Adrenal gland (tissue), 9 donors: ENCODE measurements at regions not wholly inside any gene's neighbourhood (a gene's known extent, or its start where the extent isn't known, plus 50 kb on each side); places are given as distances from the start of the nearest gene placed in this dataset.
A peak's percentile ranks its signal among the peaks of the same experiment; 100 is the strongest.

Source experiments
- DNase-seq, 7 donors: peaks; one replicate each; pipeline ENCODE4 v3.0.0-alpha.2; 2019 to 2020
- H3K27ac ChIP-seq, 5 donors: fragments of 200-600 bp; sonication (generic) in 4 of 5; 1 replicate in 3 of 5; 2 replicates in 2 of 5; pipeline versions ENCODE4 v1.5.1 to v1.8.0; 2016 to 2020; ENCODE audit warnings: mild to moderate bottlenecking in 1 of 5
- H3K27me3 ChIP-seq: fragments of 200-600 bp; 2 replicates; pipeline ENCODE4 v1.8.0; 2021
- H3K36me3 ChIP-seq, 2 donors: fragments of 200-600 bp; replicated peaks in 1 of 2; 1 replicate in 1 of 2; 2 replicates in 1 of 2; pipeline versions ENCODE4 v1.5.1 to v1.8.0; 2018 to 2022
- H3K4me1 ChIP-seq, 2 donors: fragments of 200-600 bp; replicated peaks in 1 of 2; 1 replicate in 1 of 2; 2 replicates in 1 of 2; pipeline versions ENCODE4 v1.5.1 to v1.8.0; 2018 to 2021
- H3K4me3 ChIP-seq, 4 donors: fragments of 200-600 bp; sonication (generic) in 3 of 4; one replicate each; pipeline ENCODE4 v1.5.1; 2016 to 2018
- H3K9me3 ChIP-seq, 3 donors: fragments of 200-600 bp; sonication (generic) in 1 of 3; replicated peaks in 1 of 3; 1 replicate in 2 of 3; 2 replicates in 1 of 3; pipeline versions ENCODE4 v1.5.1 to v1.8.0; 2016 to 2021
- POLR2A ChIP-seq, 2 donors: fragments of 450-650 bp; IDR thresholded peaks; one replicate each; pipeline ENCODE4 v1.6.1; 2017; ENCODE audit warnings: antibody characterized with exemption in 2 of 2, mild to moderate bottlenecking in 2 of 2, moderate library complexity in 1 of 2
- WGBS, 4 donors: extraction: QIAGEN DNeasy Blood & Tissue Kit in 2 of 4; methylation state at CpG; one replicate each; pipeline versions ENCODE4 v1.1.5 to v1.1.7; 2013 to 2017; 5-methylcytosine and 5-hydroxymethylcytosine counted together
- intact Hi-C, 2 donors: fragments of 100-400 bp; cut with DNase I; formaldehyde crosslinking; loops; one replicate each; pipeline versions ENCODE4 v1.14.1 to v1.15.0; 2022 to 2023
- TF ChIP-seq, protein P1 (sequence below), 6 experiments: fragments of 450-650 bp in 4 of 6; fragments of 200-600 bp in 2 of 6; sonication (generic) in 1 of 6; IDR thresholded peaks; 1 replicate in 5 of 6; 2 replicates in 1 of 6; pipeline versions ENCODE4 v1.5.1 to v1.8.0; 2016 to 2021; ENCODE audit warnings: antibody characterized with exemption in 6 of 6, mild to moderate bottlenecking in 2 of 6, moderate library complexity in 1 of 6
- donor health status: healthy with polysubstance abuse.
- donor health status: Bipolar disorder and iron deficiency.
- donor health status: DM: yes; HTN: yes; CAD: no.
- donor health status: DM: no; HTN: no; CAD: no.
- donor health status: DM: no; HTN: no; CAD: no.

DNA sequence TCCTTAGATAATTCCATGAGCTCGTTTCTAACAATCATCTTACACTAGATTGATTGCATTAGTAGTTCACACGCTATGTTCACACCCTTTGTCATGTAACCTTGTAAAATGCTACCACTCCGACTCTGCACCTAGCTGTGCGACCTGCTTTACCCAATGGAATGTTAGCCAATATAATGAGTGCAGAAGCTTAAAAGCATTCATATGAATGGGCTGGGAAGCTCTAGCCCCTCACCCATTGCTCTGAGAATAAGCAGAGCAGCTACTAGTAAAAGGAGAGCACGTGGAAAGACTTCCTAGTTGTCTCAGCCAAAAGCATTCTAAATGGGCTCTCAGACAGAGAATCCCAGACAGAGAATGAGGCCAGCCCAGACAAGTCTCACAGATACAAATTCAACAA lies 410.6 kb upstream of the UBE2E2 start:
- Histone ChIP-seq H3K9me3 (no peaks in the 10 kb centered on the region), H3K4me3 (no peak overlapping the region), H3K27me3 (no peaks in the 10 kb centered on the region), H3K4me1 (no peaks in the 10 kb centered on the region), H3K27ac (no peak overlapping the region), H3K36me3 (no peaks in the 10 kb centered on the region)
- intact Hi-C loops: no loop called here
- TF ChIP-seq POLR2A (IDR thresholded peaks at IDR 0.05): no peak
- TF ChIP-seq, protein P1, sequence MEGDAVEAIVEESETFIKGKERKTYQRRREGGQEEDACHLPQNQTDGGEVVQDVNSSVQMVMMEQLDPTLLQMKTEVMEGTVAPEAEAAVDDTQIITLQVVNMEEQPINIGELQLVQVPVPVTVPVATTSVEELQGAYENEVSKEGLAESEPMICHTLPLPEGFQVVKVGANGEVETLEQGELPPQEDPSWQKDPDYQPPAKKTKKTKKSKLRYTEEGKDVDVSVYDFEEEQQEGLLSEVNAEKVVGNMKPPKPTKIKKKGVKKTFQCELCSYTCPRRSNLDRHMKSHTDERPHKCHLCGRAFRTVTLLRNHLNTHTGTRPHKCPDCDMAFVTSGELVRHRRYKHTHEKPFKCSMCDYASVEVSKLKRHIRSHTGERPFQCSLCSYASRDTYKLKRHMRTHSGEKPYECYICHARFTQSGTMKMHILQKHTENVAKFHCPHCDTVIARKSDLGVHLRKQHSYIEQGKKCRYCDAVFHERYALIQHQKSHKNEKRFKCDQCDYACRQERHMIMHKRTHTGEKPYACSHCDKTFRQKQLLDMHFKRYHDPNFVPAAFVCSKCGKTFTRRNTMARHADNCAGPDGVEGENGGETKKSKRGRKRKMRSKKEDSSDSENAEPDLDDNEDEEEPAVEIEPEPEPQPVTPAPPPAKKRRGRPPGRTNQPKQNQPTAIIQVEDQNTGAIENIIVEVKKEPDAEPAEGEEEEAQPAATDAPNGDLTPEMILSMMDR (IDR thresholded peaks at IDR 0.05): no peak
- 57 to 71% (median 66%) methylated on average over 5 of the region's 5 CpGs for WGBS, 4 donors
- DNase-seq: no peak

DNA sequence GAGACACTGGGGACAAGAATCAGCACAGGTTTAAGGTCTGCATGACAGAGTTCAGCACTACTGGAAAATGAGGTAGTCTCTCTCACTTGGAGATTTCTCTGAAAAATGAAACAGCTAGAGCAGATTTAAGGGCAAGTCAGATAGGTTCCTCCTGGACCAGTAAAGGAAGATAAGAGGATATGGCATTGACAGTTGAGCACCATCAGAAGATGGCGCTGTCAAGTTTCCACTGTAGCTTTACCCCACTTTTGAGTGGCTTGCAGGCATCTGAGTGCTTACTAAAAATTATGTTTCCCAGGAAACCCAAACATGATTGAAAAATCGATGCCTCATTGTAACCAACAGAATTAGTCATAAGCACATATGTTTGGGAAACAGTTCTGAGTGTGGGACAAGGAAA lies 407.2 kb upstream of the UBE2E2 start:
- no peaks in the 10 kb centered on the region for H3K27me3 ChIP-seq
- no peak overlapping the region for H3K27ac ChIP-seq
- TF ChIP-seq, protein P1 (IDR thresholded peaks at IDR 0.05): no peak
- no peak for TF ChIP-seq POLR2A (IDR thresholded peaks at IDR 0.05)
- no peak overlapping the region for H3K4me3 ChIP-seq
- H3K4me1 ChIP-seq: no peaks in the 10 kb centered on the region
- no peaks in the 10 kb centered on the region for H3K36me3 ChIP-seq
- DNase-seq: peak in 1 of 7 donors; percentile 2
- intact Hi-C loops: no loop called here
- 64 to 87% (median 80%) methylated on average over 2 of the region's 2 CpGs for WGBS, 4 donors
- no peaks in the 10 kb centered on the region for H3K9me3 ChIP-seq

DNA sequence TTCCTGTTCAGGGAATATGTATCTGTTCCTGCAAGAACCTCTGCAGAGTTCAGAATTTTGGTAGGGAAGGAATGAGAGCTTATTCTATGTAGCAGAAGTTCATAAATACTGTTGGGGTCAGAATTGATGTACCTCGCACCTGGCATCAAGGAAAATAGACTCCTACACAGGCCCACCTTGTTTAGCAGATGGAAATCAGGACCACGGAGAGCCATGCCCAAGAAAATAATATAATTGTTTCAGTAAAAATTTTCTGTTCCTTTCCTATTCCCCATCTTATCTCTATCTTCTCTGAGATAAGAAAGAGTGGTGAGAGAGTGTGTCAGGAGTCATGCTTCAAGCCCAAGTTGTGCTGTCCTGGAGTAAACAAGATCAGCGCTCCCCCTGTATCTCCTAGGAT lies 404.7 kb upstream of the UBE2E2 start:
- intact Hi-C loops: no loop called here
- H3K4me1 ChIP-seq: no peaks in the 10 kb centered on the region
- no peak overlapping the region for H3K27ac ChIP-seq
- H3K9me3 ChIP-seq: no peaks in the 10 kb centered on the region
- no peaks in the 10 kb centered on the region for H3K36me3 ChIP-seq
- no peaks in the 10 kb centered on the region for H3K27me3 ChIP-seq
- no peak overlapping the region for H3K4me3 ChIP-seq
- no peak for TF ChIP-seq POLR2A (IDR thresholded peaks at IDR 0.05)
- TF ChIP-seq, protein P1 (IDR thresholded peaks at IDR 0.05): no peak
- DNase-seq: no peak
- WGBS, 4 donors: 67 to 84% (median 79%) methylated on average over 3 of the region's 3 CpGs

DNA sequence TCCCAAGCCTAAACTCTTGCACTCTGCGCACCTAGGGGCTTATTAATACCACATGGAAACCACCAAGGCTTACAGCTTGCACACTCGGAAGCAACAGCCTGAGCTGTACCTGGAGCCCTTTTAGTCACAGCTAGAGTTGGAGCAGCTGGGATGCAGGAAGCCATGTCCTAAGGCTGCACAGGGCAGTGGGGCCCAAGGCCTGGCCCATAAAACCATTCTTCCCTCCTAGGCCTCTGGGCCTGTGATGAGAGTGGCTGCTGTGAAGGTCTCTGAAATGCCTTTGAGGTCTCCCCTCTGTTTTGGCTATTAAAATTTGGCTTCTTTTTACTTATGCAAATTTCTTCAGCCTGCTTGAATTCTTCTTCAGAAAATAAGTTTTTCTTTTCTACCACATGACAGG lies 383.9 kb upstream of the UBE2E2 start:
- WGBS, 4 donors: 86 to 100% (median 92%) methylated on average over 1 to 2 of the region's 2 CpGs
- no peak overlapping the region for H3K4me3 ChIP-seq
- intact Hi-C loops: no loop called here
- no peak for TF ChIP-seq POLR2A (IDR thresholded peaks at IDR 0.05)
- TF ChIP-seq, protein P1 (IDR thresholded peaks at IDR 0.05): no peak
- H3K27me3 ChIP-seq: no peaks in the 10 kb centered on the region
- H3K36me3 ChIP-seq: no peaks in the 10 kb centered on the region
- no peak for DNase-seq
- no peaks in the 10 kb centered on the region for H3K9me3 ChIP-seq
- no peak overlapping the region for H3K27ac ChIP-seq
- no peaks in the 10 kb centered on the region for H3K4me1 ChIP-seq
